EL (cell line): ENCODE measurements at regions not wholly inside any gene's neighbourhood (a gene's known extent, or its start where the extent isn't known, plus 50 kb on each side); places are given as distances from the start of the nearest gene placed in this dataset.

ENCODE experiments used
- DNase-seq: peaks from one replicate; pipeline ENCODE4 v3.0.0-alpha.2; 2016

DNA sequence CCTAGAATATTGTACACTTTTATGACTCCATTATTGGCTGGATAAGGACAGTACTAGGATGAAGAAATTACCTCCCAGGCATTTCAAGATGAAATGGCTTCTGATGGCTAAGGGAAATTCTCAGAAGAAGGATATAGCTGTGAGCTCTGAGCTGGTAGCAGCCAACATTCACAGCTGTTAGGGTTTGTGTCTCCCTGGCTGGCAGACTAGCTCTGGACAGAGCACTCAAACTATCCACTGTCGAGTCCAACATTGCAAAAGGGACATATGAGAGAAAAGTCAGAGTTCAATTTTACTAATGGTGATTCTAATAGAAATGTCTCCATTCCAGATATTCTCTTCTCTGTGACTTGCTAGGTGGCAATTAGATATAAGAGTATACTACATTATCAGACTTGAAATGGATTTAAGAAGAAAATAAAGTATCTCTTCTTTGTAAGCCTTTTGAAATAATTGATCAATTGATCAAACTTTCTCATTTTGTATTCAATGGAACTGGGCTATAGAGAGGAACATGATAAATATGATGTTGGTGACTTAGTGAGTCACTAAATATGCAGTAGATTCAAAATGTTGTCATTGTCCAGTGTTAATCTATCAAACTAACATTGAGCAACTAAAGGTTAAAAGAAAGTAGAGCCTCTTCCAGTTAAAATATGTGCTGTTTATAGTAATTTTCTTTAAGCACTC, 1920.3 kb downstream of the SUCLG1 start:
- DNase-seq = no peak

DNA sequence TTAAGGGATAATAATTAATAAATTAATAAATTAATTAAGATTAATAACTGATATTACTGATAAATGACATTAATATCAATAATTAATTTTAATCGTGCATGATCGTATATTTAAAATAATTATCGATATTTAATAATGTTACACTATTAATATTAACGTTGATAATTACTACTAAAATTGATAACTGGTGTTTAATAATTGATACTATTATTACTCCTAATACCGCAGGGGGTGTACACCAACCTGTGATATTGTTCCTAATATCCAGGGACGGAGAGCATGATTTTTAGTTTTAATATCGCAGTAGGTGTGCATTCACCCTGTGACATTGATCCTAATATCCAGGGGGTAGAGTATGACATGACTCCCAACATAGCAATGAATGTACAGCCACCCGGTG, 1930.8 kb downstream of the SUCLG1 start:
- no peak for DNase-seq

DNA sequence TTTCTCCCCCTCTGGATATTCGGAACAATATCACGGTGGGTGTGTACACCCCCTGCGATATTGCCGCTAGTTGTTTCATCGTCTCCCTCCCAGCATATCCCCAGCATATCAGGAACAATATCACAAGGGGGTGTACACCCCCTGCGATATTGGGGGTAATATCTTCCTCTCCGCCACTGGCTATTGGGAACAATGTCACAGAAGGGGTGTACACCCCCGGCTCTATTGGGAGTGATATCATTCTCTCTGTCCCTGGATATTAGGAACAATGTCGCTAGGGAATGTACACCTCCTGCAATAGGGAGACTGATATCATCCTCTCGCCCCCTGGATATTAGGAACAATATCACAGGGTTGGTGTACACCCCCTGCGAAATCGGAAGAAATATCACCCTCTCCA, 1932.0 kb downstream of the SUCLG1 start:
- no peak for DNase-seq

DNA sequence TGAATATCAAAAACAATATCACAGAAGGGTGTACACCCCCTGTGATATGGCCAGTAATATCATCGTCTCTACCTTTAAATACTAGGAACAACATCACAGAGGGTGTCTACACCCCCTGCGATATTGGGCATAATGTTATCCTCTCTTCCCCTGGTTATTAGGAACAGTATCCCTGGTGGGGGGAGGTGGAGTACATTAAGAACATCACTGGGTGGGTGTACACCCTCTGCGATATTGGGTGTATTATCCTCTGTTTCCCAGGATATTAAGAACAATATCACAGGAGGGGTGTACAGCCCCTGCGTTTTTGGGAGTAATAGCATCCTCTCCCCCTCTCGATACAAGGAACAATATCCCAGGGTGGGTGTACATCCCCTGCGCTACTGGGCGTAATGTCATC, 1932.8 kb downstream of the SUCLG1 start:
- DNase-seq = no peak

DNA sequence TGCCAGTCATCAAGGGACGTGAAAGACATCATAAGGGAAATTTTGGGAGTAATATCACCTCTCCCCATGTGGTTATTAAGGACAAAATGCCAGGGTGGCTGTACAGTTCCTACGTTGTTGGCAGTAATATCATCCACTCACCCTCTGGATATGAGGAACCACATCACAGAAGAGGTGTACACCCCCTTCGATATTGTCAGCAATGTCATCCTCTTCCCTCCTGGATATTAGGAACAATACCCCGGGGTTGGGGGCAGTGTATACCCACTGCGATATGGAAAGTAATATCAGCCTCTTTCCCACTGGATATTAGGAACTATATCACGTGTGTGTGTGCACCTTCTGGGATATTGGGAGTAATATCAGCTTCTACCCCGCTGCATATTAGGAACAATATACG, 1933.3 kb downstream of the SUCLG1 start:
- no peak for DNase-seq

DNA sequence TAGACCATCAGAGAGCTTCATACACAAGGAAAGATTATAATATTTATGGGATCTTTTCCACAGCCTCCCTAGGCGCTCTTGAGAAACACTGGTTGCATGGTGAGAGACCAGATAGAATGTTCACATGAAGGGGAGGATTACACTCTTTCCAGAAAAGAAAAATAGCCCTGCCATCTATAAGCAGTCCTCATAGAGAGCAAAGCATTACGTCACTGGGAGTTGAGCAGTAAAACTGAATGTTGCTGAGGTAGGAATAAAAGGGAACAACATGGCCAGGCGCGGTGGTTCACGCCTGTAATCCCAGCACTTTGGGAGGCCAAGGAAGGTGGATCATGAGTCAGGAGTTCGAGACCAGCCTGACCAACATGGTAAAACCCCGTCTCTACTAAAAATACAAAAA, 1934.3 kb downstream of the SUCLG1 start:
- no peak for DNase-seq

DNA sequence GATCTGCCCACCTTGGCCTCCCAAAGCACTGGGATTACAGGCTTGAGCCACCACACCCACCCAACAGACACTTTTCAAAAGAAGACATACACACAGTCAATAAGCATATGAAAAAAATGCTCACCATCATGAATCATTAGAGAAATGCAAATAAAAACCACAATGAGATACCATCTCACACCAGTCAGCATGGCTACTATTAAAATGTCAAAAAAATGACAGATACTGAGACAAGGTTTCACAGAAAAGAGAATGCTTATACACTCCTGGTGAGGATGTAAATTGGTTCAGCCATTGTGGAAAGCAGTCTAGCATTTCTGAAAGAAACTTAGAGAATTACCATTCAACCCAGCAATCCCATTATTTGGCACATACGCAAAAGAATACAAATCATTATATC, 1947.2 kb downstream of the SUCLG1 start:
- DNase-seq = peak; percentile 3

DNA sequence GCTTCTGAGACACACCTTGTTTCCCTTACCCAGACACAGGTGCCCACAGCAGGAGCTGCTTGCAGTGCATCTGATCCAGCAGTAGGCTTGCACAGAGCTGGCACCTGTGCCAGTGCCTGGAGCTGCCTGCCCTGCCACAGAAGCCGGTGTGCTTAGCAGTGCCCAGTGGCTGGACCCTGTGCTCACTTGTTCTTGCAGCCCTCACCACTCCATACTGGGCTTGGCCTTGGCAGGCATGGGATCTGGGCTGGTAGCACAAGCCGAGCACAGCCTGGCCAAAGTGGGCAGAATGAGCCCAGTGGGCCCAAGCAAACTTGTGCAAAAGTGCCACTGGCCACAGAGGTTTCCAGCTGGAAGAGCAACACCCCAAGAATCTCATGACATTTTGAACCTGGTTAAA, 1950.4 kb downstream of the SUCLG1 start:
- no peak for DNase-seq

DNA sequence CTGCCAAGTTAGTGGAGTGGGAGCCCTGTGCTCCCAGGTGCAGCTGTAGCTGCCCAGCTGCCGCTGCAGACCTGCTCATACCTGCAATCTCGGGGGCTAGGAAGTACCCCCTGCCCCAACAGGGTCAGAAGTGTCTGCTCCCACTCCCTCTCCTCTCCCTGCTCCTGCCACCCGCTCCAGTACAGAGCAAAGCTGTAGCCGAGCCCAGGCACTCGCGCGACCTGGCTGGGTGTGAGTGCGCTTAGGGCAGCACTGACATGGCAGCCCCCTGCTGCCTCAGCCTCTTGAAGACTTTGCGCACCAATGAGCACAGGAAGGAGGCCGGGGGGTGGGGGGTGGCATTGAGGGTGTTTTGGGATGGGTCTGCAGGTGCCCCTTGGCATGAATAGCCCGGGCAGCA, 1951.4 kb downstream of the SUCLG1 start:
- DNase-seq = no peak

DNA sequence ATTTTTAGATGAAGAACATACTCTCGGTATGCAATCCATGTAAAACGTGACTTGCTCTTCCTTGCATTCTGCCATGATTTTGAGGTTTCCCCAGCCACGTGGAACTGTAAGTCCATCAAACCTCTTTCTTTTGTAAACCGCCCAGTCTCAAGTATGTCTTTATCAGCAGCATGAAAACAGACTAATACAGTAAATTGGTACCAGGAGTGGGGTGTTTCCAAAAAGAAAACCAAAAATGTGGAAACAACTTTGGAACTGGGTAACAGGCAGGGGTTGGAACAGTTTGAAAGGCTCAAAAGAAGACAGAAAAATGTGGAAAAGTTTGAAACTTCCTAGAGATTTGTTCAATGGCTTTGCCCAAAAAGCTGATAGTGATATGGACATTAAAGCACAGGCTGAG, 1957.9 kb downstream of the SUCLG1 start:
- DNase-seq = no peak

DNA sequence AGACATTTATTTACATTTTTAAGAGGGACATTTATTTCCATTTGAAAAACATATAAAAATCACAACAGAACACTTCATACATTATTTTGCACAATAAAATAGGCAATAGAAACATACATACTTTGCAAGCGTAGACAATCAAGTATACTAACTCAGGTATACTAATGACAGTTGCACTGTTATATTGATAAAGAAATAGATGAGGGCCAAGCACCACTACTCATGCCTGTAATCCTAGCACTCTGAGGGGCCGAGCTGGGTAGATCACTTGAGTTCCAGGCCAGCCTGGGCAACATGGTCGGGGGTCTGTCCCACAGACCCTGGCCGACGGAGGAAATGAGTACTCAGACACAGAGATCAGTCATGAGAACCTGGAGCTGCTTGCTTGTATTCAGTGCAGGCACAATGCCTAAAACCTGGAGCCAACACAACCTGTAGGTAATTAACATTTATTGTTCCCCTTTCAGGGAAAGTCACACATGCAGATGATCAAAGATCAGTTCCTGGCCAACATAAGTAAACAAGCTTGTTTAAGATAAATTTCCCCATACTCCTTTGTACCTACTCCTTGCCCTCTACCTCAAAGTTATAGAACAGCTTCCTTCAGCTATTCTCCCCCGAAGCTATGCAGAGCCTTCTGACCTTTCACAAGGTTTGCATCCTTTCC, 1960.2 kb downstream of the SUCLG1 start:
- no peak for DNase-seq

DNA sequence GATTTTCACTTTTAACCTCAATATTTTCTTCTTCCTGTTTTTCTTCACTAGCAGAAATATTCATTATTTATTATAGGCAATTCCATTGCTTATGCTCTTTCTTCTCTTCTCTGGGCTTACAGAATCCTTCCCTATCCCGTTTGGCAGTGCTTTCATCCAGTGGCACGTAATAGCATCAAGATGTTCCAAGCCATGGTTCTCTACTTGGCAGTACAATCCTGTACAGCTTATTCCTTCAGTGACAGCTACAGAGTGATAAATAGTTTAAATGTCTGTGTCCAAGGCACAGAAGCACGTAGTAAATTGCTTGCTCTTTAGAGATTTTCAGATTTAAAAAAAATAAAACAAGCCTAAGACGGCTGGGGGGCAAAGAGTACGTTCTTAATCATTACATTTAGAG, 1964.3 kb downstream of the SUCLG1 start:
- no peak for DNase-seq

DNA sequence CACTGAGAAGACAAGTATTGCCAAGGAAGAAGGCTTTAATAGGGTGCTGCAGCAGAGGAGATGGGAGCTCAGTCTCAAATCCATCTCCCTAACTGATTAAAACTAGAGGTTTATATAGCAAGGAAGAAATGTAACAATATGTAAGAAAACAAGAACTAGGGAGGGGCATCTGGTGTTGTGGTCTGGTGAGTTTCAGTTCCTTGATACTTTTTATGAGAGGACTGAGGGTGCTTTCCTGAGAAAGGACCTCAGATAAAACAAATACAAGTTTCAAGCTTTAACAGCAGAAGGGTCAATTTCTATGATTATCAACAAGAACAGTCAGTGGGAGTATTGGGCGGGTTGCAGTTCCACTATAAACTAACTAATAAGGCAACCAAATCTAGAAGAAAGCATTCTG, 1967.5 kb downstream of the SUCLG1 start:
- DNase-seq = no peak

DNA sequence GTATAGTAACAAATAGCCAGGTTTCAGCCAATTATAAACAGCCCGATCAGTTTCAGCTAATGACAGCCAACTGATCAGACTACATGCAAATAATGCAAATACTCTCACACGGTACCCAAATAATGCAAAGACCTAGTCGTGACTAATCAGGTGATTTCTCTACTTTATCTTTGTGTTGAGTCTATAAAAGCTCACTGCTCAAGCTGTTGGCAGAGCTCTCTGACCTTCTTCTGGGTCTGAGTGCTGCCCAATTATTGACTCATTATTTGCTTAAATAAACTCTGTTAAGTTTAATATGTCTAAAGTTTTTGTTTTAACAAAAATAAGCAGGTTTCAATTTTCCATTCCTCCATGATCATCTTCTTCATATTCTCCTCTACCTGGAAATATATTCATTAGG, 1971.7 kb downstream of the SUCLG1 start:
- DNase-seq = no peak

DNA sequence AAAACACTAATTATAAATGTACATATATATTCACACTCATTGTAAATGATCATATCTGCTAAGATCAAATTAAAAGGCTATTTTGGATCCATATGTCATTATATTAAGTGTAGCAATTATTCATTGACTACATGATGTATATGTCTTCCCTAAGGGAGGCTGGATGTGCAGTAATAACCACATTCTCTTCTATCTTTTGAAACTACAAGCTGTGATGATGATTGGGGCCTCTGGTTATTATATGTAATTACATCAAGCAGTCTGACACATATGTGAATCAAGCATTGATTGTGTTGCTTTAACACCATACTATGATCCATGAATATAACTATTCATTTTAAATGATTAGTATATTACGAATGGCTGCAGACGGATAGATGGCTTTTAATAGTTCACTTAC, 1973.4 kb downstream of the SUCLG1 start:
- DNase-seq = no peak

DNA sequence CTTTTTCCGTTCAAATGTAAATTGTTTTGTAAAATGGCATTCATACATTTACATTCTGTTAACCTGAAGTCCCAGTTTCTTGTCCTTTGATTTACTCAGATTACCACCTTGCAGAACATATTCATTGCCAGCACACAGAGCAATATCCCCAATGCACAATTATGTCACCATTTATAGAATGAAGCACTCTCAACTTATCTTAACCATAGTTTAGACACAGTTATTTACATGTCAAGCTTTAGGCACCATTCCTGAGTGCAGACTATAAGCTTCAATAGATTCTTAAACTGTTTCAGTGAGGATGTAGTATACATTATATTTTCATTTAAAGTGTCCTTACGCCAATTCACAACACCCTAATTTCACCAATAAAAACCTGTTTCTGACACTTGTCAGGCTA, 1977.9 kb downstream of the SUCLG1 start:
- no peak for DNase-seq

DNA sequence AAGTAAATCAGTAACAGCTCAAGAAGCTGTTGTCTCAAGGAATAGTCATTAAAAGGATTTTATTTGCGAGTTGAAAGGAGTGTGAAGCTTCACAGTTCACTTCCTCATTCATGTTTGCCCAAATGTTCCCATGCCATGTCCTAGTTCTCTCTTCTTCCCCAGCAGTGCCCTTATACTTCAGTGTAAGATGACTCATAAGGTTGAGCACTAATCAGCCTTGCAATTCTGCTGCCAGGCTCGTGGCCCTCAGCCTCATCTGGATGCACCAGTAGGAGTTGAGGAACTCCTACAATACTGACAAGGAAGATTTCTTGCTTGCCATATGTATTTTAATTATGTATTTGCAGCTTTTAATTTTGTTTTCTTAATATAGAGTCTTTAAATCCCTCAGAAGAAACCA, 1980.4 kb downstream of the SUCLG1 start:
- no peak for DNase-seq

DNA sequence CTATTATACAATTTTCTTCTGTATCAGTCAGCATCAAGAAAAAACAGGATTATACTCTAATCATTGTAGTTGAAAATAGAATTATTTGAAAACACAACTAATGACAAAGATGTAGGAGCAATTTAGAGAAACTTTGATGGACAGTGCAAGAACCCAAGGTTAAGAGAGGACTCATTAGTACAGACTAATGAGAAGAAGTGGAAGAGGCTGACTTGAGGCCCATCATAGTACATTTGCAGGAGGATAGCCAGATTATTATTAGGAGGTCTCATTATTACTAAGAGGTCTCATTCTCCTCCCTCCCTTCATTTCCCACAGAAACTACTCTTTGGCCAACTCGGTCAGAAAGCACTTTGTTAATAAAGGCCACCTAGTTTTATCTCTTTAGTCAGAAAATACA, 1983.0 kb downstream of the SUCLG1 start:
- DNase-seq = no peak

DNA sequence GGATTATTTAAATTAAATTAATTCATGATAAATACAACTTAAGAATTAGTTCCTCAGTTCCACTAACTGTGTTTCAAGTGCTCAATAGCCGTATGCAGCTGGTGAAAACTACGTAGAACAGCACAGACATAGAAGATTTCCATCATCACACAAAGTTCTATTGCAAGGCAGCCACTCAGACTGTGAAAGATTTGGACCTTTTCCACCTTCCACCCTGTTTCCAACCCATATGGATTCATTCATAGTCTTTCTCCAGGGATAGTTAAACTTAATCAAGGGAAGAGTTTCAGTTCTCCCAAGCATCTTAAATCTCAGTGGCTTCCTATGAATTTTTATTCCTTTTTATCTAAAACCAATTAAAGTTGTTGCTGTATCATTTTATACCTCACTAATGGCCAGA, 2030.8 kb downstream of the SUCLG1 start:
- no peak for DNase-seq

DNA sequence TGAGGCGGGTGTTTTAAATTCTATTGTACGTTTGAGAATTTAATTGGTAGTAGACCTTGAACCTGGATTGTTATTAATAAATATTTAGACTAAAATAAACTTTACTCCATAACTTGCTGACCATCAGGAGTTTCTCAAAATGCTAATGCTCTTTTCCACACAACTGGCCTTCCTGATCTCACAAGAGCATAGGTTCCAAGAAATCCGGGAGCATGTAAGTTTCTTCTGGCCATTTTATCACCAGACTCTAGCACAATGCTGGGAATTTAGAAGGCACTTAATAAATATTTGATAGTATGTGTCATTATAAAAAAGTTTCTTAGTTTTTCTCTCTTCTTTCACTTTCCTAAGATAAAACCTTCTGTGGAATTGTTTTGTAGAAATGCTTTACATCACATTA, 2047.1 kb downstream of the SUCLG1 start:
- no peak for DNase-seq

DNA sequence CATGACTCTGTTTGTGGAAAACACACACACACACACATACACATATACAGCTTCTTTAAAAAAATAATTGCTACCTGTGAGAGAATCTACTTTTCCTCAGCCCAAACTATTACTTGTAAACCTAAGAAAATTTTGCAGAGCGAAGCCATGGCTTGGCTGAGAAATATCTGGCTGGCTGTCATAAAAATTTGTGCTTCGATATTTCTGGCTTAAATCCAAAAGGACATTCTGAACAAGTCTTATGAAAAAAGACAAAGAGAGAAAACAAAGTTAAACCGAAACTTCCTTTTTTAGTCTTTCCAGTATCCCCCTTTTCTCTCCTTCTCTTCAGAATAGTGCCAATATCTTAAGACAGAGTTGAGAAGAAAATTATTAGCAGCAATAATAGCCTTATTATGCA, 2048.0 kb downstream of the SUCLG1 start:
- no peak for DNase-seq

DNA sequence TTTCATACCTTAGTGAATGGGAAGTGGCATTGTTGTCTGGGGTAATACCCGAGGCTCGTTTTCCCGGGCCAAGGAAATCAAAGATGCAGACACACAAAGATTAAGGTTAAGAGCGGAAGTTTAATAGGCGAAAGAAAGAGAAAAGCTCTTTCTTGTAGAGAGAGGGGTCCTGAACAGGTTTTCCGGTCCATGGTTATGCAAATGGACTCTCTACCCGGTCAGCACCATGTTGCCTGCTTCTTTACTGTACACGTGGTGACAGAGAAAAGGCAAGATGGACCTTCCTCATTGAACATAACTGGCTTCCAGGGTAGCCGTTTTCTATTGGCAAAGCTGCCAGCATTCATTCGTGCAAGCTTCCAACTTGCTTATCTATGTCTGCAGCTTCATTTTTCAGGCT, 2063.5 kb downstream of the SUCLG1 start:
- DNase-seq = no peak

DNA sequence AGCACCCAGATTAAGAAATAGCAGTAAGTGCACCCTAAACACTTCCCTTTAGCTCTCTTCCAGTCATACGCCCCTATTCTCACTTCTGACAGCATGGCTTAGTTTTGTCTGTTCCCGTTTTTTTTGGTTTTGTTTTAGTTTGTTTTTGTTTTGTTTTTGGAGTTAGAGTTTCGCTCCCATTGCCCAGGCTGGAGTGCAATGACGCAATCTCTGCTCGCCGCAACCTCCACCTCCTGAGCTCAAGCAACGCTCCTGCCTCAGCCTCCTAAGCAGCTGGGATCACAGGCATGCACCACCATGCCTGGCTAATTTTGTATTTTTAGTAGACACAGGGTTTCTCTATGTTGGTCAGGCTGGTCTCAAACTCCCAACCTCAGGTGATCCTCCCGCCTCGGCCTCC, 2067.7 kb downstream of the SUCLG1 start:
- DNase-seq = no peak

DNA sequence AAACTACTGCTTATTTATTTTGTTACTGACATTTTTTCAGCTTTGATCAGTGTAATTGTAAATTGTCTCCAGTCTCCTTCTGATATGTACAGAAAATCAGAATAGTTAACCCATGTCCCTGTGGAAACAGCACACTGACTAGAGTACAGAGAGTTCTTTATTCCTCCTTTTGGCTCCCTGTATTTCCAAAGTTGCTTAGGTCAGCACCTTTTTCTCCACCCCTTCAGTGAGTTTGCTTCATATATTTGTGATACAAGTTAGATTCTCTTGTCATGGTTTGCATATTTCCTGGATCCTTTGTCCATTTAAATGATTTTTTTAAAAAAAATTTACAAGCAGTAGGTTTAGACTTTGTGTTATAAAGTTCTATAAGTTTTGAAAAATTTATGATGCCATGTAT, 2051.1 kb upstream of the LRRTM1 start:
- no peak for DNase-seq

DNA sequence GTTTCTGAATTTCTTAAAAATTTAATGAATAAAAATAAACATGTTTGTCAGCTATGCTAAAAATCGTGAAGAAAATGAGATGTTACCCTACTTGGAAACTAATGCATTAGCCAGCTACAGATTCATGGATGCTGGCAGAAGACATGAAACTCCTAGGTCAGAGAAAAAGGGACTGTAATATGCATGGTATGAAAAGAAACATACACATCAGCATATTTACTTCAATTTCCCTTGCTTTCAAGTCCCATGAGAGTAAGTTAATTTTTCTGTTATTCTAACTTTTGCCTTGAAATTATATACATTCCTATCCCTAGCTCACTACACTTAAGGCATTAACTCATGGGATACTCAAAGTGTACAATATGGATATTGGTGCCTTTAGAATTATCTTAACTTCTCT, 2041.4 kb upstream of the LRRTM1 start:
- DNase-seq = no peak
